GM10847 (cell line): ENCODE measurements at regions not wholly inside any gene's neighbourhood (a gene's known extent, or its start where the extent isn't known, plus 50 kb on each side); places are given as distances from the start of the nearest gene placed in this dataset.

Source experiments
- POLR2A ChIP-seq: IDR thresholded peaks from 2 replicates; pipeline ENCODE4 v1.6.1; 2011; ENCODE audit not compliant: insufficient read length; ENCODE audit errors: extremely low read depth

GRCh38 chr16:86403541-86404163, 106.7 kb upstream of the FOXF1 start:
- TF ChIP-seq POLR2A: no peak

- TF ChIP-seq POLR2A: no peak
Observed at GRCh38 chr16:86404678-86405077, 105.6 kb upstream of the FOXF1 start.

DNA sequence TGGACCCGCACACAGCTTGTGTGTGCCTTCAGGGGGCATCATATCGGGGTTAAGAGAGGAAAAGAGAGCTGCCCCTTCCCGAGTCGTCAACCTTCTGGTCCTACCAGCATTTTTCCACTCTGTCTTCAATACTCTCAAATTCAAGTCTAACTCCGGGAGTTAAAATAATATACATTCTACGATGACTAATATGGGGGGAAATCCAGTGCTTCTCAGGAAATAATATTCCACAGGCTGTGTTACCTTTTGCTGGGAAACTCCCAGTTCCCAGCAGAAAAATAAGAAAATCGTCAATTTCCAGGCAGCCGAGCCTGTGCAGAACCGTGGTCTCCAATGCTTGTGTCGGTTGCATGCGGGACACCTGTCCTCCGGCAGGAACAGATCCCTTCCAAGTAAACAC, 105.0 kb upstream of the FOXF1 start:
- no peak for TF ChIP-seq POLR2A

DNA sequence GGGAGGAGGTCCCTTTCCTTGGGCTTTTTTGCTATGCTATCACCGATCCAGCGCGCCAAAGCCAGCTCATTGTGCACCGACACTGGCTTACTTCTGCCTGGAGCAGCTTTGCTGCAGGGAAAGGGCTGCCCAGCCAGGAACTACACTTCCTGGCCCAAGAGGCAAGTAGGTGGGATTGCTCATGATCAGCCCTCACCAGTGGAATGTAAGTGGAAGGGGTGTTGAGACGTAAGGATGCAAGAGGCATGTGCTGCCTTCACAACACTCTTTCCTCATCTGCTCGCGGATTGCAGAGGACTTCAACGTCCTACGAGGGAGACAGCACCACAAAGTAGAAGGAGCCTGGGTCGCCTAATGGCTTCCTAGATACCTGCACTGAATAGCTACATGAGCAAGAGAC, 104.3 kb upstream of the FOXF1 start:
- TF ChIP-seq POLR2A: no peak

- TF ChIP-seq POLR2A: no peak
Observed at GRCh38 chr16:86408685-86409084, 101.6 kb upstream of the FOXF1 start.

- TF ChIP-seq POLR2A: no peak
Observed at GRCh38 chr16:86410081-86410480, 100.2 kb upstream of the FOXF1 start.

- no peak for TF ChIP-seq POLR2A
Observed at GRCh38 chr16:86410529-86410928, 99.8 kb upstream of the FOXF1 start.

DNA sequence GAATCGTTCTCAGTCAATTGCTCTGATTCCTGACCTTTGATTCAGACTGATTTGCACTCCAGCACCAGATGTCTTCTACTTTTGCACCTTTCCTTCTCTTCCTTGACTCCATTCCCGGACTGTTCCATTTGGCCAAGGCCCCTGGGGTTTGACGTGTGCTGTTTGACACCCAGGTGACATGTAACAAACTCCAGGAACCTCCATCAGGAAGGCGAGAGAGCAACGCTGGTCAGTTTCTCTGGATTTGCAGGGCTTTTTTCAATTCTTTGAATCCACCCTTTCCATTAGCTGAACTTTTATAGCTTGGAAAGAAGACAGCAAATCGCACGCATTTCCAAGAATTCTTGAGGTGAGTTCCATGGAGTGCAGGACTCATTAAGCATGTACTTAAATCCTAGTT, 98.4 kb upstream of the FOXF1 start:
- no peak for TF ChIP-seq POLR2A

DNA sequence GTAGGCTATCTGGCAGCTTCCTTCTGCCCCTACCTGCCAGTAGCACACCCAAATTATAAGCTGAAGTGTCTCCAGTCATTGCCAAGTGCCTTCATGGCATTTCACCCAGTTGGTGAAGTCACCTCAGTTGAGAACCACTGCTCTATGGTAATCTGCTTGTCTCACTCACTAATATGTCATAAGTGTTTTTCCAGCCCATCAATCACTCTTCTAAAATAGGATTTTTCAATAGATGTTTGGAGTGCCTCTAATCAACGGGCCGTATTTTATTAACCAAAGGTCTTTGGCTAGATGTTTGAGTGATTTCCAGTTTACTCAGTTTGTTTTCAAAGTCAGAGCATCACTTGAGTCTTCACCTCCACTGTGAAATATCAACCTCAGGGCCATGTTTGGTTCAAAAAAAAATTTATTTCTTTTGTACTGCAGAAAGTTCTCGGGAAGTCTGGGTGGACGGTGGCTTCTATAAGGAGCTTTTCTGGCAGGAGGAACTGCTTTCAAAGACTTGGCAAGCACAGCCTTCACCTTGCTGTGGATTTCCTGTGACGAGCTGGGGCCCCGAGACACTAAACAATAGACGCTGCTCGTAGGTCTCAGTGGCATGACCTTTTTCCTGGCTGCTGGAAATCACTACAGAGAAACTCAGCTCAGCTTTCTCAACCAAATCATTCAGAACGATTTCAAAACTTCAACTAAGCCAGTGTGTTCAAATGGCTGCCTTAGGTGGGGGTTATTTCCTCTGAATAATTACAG, 95.2 kb upstream of the FOXF1 start:
- TF ChIP-seq POLR2A: no peak

GRCh38 chr16:86418981-86419380, 91.3 kb upstream of the FOXF1 start:
- no peak for TF ChIP-seq POLR2A

- no peak for TF ChIP-seq POLR2A
Observed at GRCh38 chr16:86419518-86419917, 90.8 kb upstream of the FOXF1 start.

DNA sequence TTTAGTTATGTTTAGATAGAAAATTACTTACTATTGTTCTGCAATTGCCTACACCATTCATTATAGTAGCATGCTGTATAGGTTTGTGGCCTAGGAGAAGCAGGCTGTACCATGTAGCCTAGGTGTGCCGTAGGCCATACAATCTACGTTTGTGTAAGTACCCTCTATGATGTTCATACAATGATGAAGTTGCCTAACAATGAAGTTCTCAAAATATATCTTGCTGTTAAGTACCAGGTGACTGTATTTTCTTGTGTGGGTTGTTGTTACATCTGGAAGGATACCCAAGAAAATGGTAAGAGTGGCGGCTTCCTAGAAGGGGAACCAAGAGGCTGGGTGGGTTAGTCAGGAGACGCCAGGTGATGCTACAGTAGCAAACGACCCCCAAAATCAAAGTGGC, 88.3 kb upstream of the FOXF1 start:
- no peak for TF ChIP-seq POLR2A

DNA sequence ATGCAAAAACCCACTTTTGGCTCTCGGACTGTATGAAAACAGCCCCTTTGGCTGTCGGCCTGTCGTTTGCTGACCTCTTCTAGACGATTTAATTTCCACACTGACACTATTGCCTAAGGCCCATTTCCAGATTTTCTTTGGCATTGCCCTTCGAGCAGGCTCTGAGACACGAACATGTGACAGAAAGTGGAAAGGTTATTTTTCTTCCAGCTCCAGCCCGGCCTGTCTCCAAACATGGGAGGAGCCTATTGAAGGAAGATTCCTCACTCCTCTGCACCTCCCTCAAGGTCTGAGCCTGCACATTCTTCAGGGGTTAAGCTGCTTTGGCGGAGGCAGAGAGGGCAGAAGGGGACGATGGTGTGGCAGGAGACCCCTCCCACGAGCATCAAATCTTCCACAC, 85.9 kb upstream of the FOXF1 start:
- TF ChIP-seq POLR2A: no peak

- TF ChIP-seq POLR2A: no peak
Observed at GRCh38 chr16:86424985-86425384, 85.3 kb upstream of the FOXF1 start.

DNA sequence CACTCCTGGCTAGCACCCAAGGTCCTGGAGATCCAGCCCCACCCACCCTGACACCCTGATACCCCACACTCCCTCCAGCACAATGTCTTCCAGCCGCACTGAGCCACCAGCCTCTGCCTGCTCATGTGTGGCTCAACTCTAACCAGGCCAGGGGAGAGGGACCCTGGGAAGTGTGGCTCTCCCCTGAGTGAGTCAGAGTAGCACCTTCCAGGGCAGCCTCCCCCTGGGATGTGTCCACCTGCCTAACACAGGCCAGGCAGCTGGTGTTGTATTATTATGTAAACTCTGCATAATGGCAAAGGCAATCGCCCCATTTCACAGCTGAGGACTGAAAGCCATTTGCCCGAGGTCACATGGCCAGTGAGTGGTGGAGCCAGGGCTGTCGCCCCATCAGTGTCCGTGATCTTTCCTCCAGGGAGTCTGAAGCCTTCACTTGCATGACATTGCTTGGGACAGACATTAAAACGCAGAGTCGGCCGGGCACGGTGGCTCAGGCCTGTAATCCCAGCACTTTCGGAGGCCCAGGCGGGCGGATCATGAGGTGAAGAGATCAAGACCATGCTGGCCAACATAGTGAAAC, 84.2 kb upstream of the FOXF1 start:
- no peak for TF ChIP-seq POLR2A

- TF ChIP-seq POLR2A: no peak
Observed at GRCh38 chr16:86427433-86427851, 82.9 kb upstream of the FOXF1 start.
